ENCODE measurements at regions not wholly inside any gene's neighbourhood (a gene's known extent, or its start where the extent isn't known, plus 50 kb on each side); places are given as distances from the start of the nearest gene placed in this dataset.

- Mint-ChIP-seq H3K4me1 (no peaks in the 10 kb centered on the region), H3K36me3 (no peaks in the 10 kb centered on the region), H3K27me3 (ENCODE audit: low read depth) (no peaks in the 10 kb centered on the region), H3K4me3 (no peak overlapping the region), H3K27ac (no peak overlapping the region), H3K9me3 (no peaks in the 10 kb centered on the region)
- no peak for ATAC-seq
- DNase-seq (ENCODE audit: low spot score): no peak
- ChIA-PET POLR2A (no interaction called here), CTCF (no interaction called here)
- no peak for TF ChIP-seq GTF2I (CRISPR knock-in tag; conservative IDR thresholded peaks at IDR 0.05)
- TF ChIP-seq ZNF219 (CRISPR knock-in tag; IDR thresholded peaks at IDR 0.05; ENCODE audit: borderline replicate concordance): no peak
- no peak for TF ChIP-seq FOXP4 (CRISPR knock-in tag; IDR thresholded peaks at IDR 0.05)
- TF ChIP-seq SMAD3 (CRISPR knock-in tag; IDR thresholded peaks at IDR 0.05; ENCODE audit: borderline replicate concordance): no peak
- TF ChIP-seq NR1H2 (CRISPR knock-in tag; IDR thresholded peaks at IDR 0.05): no peak
- TF ChIP-seq ZNF416 (CRISPR knock-in tag; IDR thresholded peaks at IDR 0.05): no peak
- TF ChIP-seq, protein P1, sequence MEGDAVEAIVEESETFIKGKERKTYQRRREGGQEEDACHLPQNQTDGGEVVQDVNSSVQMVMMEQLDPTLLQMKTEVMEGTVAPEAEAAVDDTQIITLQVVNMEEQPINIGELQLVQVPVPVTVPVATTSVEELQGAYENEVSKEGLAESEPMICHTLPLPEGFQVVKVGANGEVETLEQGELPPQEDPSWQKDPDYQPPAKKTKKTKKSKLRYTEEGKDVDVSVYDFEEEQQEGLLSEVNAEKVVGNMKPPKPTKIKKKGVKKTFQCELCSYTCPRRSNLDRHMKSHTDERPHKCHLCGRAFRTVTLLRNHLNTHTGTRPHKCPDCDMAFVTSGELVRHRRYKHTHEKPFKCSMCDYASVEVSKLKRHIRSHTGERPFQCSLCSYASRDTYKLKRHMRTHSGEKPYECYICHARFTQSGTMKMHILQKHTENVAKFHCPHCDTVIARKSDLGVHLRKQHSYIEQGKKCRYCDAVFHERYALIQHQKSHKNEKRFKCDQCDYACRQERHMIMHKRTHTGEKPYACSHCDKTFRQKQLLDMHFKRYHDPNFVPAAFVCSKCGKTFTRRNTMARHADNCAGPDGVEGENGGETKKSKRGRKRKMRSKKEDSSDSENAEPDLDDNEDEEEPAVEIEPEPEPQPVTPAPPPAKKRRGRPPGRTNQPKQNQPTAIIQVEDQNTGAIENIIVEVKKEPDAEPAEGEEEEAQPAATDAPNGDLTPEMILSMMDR (IDR thresholded peaks at IDR 0.05): no peak
Measured at GRCh38 chr3:189494632-189495031, 136.6 kb upstream of the TP63 start.

GRCh38 chr3:189496375-189497138 lies 134.6 kb upstream of the TP63 start:
- no peak for DNase-seq (ENCODE audit: low spot score)
- no peak for ATAC-seq
- Mint-ChIP-seq H3K4me1 (no peaks in the 10 kb centered on the region), H3K27ac (no peak overlapping the region), H3K27me3 (ENCODE audit: low read depth) (no peaks in the 10 kb centered on the region), H3K9me3 (no peaks in the 10 kb centered on the region), H3K36me3 (no peaks in the 10 kb centered on the region), H3K4me3 (no peak overlapping the region)
- ChIA-PET POLR2A (no interaction called here), CTCF (no interaction called here)
- TF ChIP-seq, protein P2, sequence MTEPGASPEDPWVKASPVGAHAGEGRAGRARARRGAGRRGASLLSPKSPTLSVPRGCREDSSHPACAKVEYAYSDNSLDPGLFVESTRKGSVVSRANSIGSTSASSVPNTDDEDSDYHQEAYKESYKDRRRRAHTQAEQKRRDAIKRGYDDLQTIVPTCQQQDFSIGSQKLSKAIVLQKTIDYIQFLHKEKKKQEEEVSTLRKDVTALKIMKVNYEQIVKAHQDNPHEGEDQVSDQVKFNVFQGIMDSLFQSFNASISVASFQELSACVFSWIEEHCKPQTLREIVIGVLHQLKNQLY (CRISPR knock-in tag; IDR thresholded peaks at IDR 0.05): no peak
- TF ChIP-seq ZBTB43 (CRISPR knock-in tag; IDR thresholded peaks at IDR 0.05) (no peak), ZNF317 (CRISPR knock-in tag; IDR thresholded peaks at IDR 0.05; ENCODE audit: borderline replicate concordance, low read depth) (no peak), TEAD1 (CRISPR knock-in tag; IDR thresholded peaks at IDR 0.05) (no peak), HMGA2 (CRISPR knock-in tag; IDR thresholded peaks at IDR 0.05) (no peak), RORB (CRISPR knock-in tag; IDR thresholded peaks at IDR 0.05) (no peak), NR1H2 (CRISPR knock-in tag; IDR thresholded peaks at IDR 0.05) (no peak), E2F1 (CRISPR knock-in tag; IDR thresholded peaks at IDR 0.05) (no peak), AFF4 (CRISPR knock-in tag; IDR thresholded peaks at IDR 0.05; ENCODE audit: borderline replicate concordance) (no peak), ZNF232 (CRISPR knock-in tag; IDR thresholded peaks at IDR 0.05) (no peak), ZNF512 (CRISPR knock-in tag; IDR thresholded peaks at IDR 0.05; ENCODE audit: borderline replicate concordance) (no peak), JAZF1 (CRISPR knock-in tag; IDR thresholded peaks at IDR 0.05) (no peak), ZNF219 (CRISPR knock-in tag; IDR thresholded peaks at IDR 0.05; ENCODE audit: borderline replicate concordance) (no peak), SMAD3 (CRISPR knock-in tag; IDR thresholded peaks at IDR 0.05; ENCODE audit: borderline replicate concordance) (no peak)
- TF ChIP-seq, protein P3, sequence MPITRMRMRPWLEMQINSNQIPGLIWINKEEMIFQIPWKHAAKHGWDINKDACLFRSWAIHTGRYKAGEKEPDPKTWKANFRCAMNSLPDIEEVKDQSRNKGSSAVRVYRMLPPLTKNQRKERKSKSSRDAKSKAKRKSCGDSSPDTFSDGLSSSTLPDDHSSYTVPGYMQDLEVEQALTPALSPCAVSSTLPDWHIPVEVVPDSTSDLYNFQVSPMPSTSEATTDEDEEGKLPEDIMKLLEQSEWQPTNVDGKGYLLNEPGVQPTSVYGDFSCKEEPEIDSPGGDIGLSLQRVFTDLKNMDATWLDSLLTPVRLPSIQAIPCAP (CRISPR knock-in tag; IDR thresholded peaks at IDR 0.05): no peak

Measured in WTC11 (cell line).